Suprapubic skin (tissue), 4 donors: ENCODE measurements at regions not wholly inside any gene's neighbourhood (a gene's known extent, or its start where the extent isn't known, plus 50 kb on each side); places are given as distances from the start of the nearest gene placed in this dataset.

Experiments used
- CTCF ChIP-seq, 2 donors: fragments of 200-600 bp in 1 of 2; fragments of 450-650 bp in 1 of 2; sonication (generic) in 1 of 2; IDR thresholded peaks; one replicate each; pipeline ENCODE4 v1.5.1; 2016 to 2019; ENCODE audit warnings: antibody characterized with exemption in 2 of 2, mild to moderate bottlenecking in 1 of 2, moderate library complexity in 1 of 2
- EP300 ChIP-seq: sonication (generic); formaldehyde crosslinking; IDR thresholded peaks from one replicate; pipeline ENCODE4 v1.6.1; 2017; ENCODE audit warnings: antibody characterized with exemption
- POLR2A ChIP-seq, 2 donors: fragments of 450-650 bp; IDR thresholded peaks; one replicate each; pipeline ENCODE4 v1.6.1; 2017; ENCODE audit warnings: antibody characterized with exemption in 2 of 2, mild to moderate bottlenecking in 2 of 2, moderate library complexity in 2 of 2
- POLR2AphosphoS5 ChIP-seq, 3 donors: sonication (generic); formaldehyde crosslinking; IDR thresholded peaks; one replicate each; pipeline ENCODE4 v1.6.1; 2017; ENCODE audit warnings: antibody characterized with exemption in 3 of 3

GRCh38 chr2:75431276-75431675 lies 129.5 kb downstream of the EVA1A start:
- TF ChIP-seq POLR2A (IDR thresholded peaks at IDR 0.05) (no peak), EP300 (no peak), CTCF (IDR thresholded peaks at IDR 0.05) (no peak), POLR2AphosphoS5 (IDR thresholded peaks at IDR 0.05) (no peak)
